Activated T-cell treated with anti-CD3 and anti-CD28 coated beads, Interleukin-2, amount 50 U/mL, for 4 hours (primary cell): ENCODE measurements at regions not wholly inside any gene's neighbourhood (a gene's known extent, or its start where the extent isn't known, plus 50 kb on each side); places are given as distances from the start of the nearest gene placed in this dataset.

Experiments
- ATAC-seq, 2 donors: fragments of 200-7000 bp; cut with Tn5 transposase; one replicate each; pipeline ENCODE4 v1.10.0; 2021
- DNase-seq: peaks from one replicate; pipeline ENCODE4 v3.0.0-alpha.2; 2020
- H3K27me3 Mint-ChIP-seq: one replicate; pipeline ENCODE4 v1.8.0; 2021; ENCODE audit warnings: low read depth, mixed read lengths
- H3K36me3 Mint-ChIP-seq: one replicate; pipeline ENCODE4 v1.8.0; 2022; ENCODE audit warnings: mixed read lengths; ENCODE audit not compliant: insufficient read depth
- H3K4me1 Mint-ChIP-seq: one replicate; pipeline ENCODE4 v1.8.0; 2021; ENCODE audit warnings: low read depth, mixed read lengths
- H3K4me3 Mint-ChIP-seq: one replicate; pipeline ENCODE4 v1.8.0; 2021; ENCODE audit warnings: mild to moderate bottlenecking, moderate library complexity, mixed read lengths
- H3K9me3 Mint-ChIP-seq: one replicate; pipeline ENCODE4 v1.8.0; 2021; ENCODE audit warnings: mixed read lengths

GRCh38 chr5:133721365-133721764, 109.0 kb upstream of the FSTL4 start:
- DNase-seq, result no peak
- ATAC-seq, result no peak
- no peaks in the 10 kb centered on the region for H3K36me3 Mint-ChIP-seq
- no peaks in the 10 kb centered on the region for H3K4me1 Mint-ChIP-seq
- H3K9me3 Mint-ChIP-seq, result peaks cover 16% of the 10 kb centered on the region
- H3K27me3 Mint-ChIP-seq, result peaks cover 15% of the 10 kb centered on the region
- H3K4me3 Mint-ChIP-seq, result no peak overlapping the region

- H3K9me3 Mint-ChIP-seq, result peaks cover 16% of the 10 kb centered on the region
- no peaks in the 10 kb centered on the region for H3K36me3 Mint-ChIP-seq
- ATAC-seq, result no peak
- peaks cover 5% of the 10 kb centered on the region for H3K27me3 Mint-ChIP-seq
- DNase-seq, result no peak
- no peaks in the 10 kb centered on the region for H3K4me1 Mint-ChIP-seq
- H3K4me3 Mint-ChIP-seq, result no peak overlapping the region
Measured at GRCh38 chr5:133718457-133718856, 106.1 kb upstream of the FSTL4 start.

- Mint-ChIP-seq H3K4me3 (no peak overlapping the region), H3K4me1 (no peaks in the 10 kb centered on the region), H3K36me3 (no peaks in the 10 kb centered on the region), H3K27me3 (peaks cover 6% of the 10 kb centered on the region), H3K9me3 (peaks cover 7% of the 10 kb centered on the region)
- ATAC-seq, result no peak
- no peak for DNase-seq
Measured at GRCh38 chr5:133716532-133717183, 104.3 kb upstream of the FSTL4 start.

- H3K9me3 Mint-ChIP-seq, result peaks cover under 1% of the 10 kb centered on the region
- no peak for DNase-seq
- H3K36me3 Mint-ChIP-seq, result no peaks in the 10 kb centered on the region
- H3K4me1 Mint-ChIP-seq, result no peaks in the 10 kb centered on the region
- H3K4me3 Mint-ChIP-seq, result no peak overlapping the region
- no peak for ATAC-seq
- peaks cover 7% of the 10 kb centered on the region for H3K27me3 Mint-ChIP-seq
Measured at GRCh38 chr5:133715616-133716015, 103.3 kb upstream of the FSTL4 start.

- Mint-ChIP-seq H3K27me3 (peaks cover 7% of the 10 kb centered on the region), H3K36me3 (no peaks in the 10 kb centered on the region), H3K9me3 (no peaks in the 10 kb centered on the region), H3K4me3 (no peak overlapping the region), H3K4me1 (no peaks in the 10 kb centered on the region)
- DNase-seq (no peak), ATAC-seq (no peak)
Measured at GRCh38 chr5:133715216-133715615, 102.9 kb upstream of the FSTL4 start.

GRCh38 chr5:133714161-133714915, 102.0 kb upstream of the FSTL4 start:
- Mint-ChIP-seq H3K9me3 (no peaks in the 10 kb centered on the region), H3K27me3 (peaks cover 7% of the 10 kb centered on the region), H3K36me3 (no peaks in the 10 kb centered on the region), H3K4me1 (no peaks in the 10 kb centered on the region), H3K4me3 (no peak overlapping the region)
- ATAC-seq, result no peak
- DNase-seq, result no peak

- Mint-ChIP-seq H3K4me3 (no peak overlapping the region), H3K27me3 (peaks cover 7% of the 10 kb centered on the region), H3K9me3 (no peaks in the 10 kb centered on the region), H3K36me3 (no peaks in the 10 kb centered on the region), H3K4me1 (no peaks in the 10 kb centered on the region)
- no peak for DNase-seq
- ATAC-seq, result no peak
Measured at GRCh38 chr5:133713751-133714150, 101.4 kb upstream of the FSTL4 start.

- H3K4me3 Mint-ChIP-seq, result no peak overlapping the region
- ATAC-seq, result no peak
- H3K4me1 Mint-ChIP-seq, result no peaks in the 10 kb centered on the region
- no peaks in the 10 kb centered on the region for H3K9me3 Mint-ChIP-seq
- no peak for DNase-seq
- peaks cover 5% of the 10 kb centered on the region for H3K27me3 Mint-ChIP-seq
- no peaks in the 10 kb centered on the region for H3K36me3 Mint-ChIP-seq
Measured at GRCh38 chr5:133713209-133713608, 100.9 kb upstream of the FSTL4 start.

GRCh38 chr5:133712562-133712961, 100.2 kb upstream of the FSTL4 start:
- H3K9me3 Mint-ChIP-seq, result no peaks in the 10 kb centered on the region

GRCh38 chr5:133709209-133709725, 96.9 kb upstream of the FSTL4 start:
- H3K36me3 Mint-ChIP-seq, result no peaks in the 10 kb centered on the region
- H3K27me3 Mint-ChIP-seq, result peaks cover 2% of the 10 kb centered on the region
- no peaks in the 10 kb centered on the region for H3K4me1 Mint-ChIP-seq
- no peak for ATAC-seq
- no peak for DNase-seq
- no peaks in the 10 kb centered on the region for H3K9me3 Mint-ChIP-seq
- H3K4me3 Mint-ChIP-seq, result no peak overlapping the region

More at GRCh38 chr5:133712562-133712961, 100.2 kb upstream of the FSTL4 start:
- no peaks in the 10 kb centered on the region for H3K36me3 Mint-ChIP-seq
- ATAC-seq (no peak), DNase-seq (no peak)
- H3K27me3 Mint-ChIP-seq, result peaks cover 5% of the 10 kb centered on the region
- H3K4me1 Mint-ChIP-seq, result no peaks in the 10 kb centered on the region
- no peak overlapping the region for H3K4me3 Mint-ChIP-seq

GRCh38 chr5:133708331-133708850, 96.0 kb upstream of the FSTL4 start:
- no peak for DNase-seq
- ATAC-seq, result no peak

GRCh38 chr5:133707629-133708028, 95.3 kb upstream of the FSTL4 start:
- H3K27me3 Mint-ChIP-seq, result peaks cover 2% of the 10 kb centered on the region
- no peaks in the 10 kb centered on the region for H3K36me3 Mint-ChIP-seq
- H3K4me3 Mint-ChIP-seq, result no peak overlapping the region
- DNase-seq (no peak), ATAC-seq (no peak)
- H3K4me1 Mint-ChIP-seq, result no peaks in the 10 kb centered on the region
- no peaks in the 10 kb centered on the region for H3K9me3 Mint-ChIP-seq

More at GRCh38 chr5:133708331-133708850, 96.0 kb upstream of the FSTL4 start:
- Mint-ChIP-seq H3K4me1 (no peaks in the 10 kb centered on the region), H3K27me3 (peaks cover 2% of the 10 kb centered on the region), H3K36me3 (no peaks in the 10 kb centered on the region), H3K4me3 (no peak overlapping the region), H3K9me3 (no peaks in the 10 kb centered on the region)

GRCh38 chr5:133706506-133707430, 94.4 kb upstream of the FSTL4 start:
- no peak for ATAC-seq
- no peaks in the 10 kb centered on the region for H3K4me1 Mint-ChIP-seq

GRCh38 chr5:133705331-133705730, 93.0 kb upstream of the FSTL4 start:
- no peak overlapping the region for H3K4me3 Mint-ChIP-seq
- ATAC-seq, result no peak
- H3K36me3 Mint-ChIP-seq, result no peaks in the 10 kb centered on the region
- DNase-seq, result no peak
- H3K27me3 Mint-ChIP-seq, result peaks cover 1% of the 10 kb centered on the region
- no peaks in the 10 kb centered on the region for H3K9me3 Mint-ChIP-seq
- H3K4me1 Mint-ChIP-seq, result no peaks in the 10 kb centered on the region

More at GRCh38 chr5:133706506-133707430, 94.4 kb upstream of the FSTL4 start:
- Mint-ChIP-seq H3K9me3 (no peaks in the 10 kb centered on the region), H3K27me3 (peaks cover 2% of the 10 kb centered on the region), H3K36me3 (no peaks in the 10 kb centered on the region), H3K4me3 (no peak overlapping the region)
- DNase-seq, result no peak
